CD14-positive monocyte (primary cell): ENCODE measurements at regions not wholly inside any gene's neighbourhood (a gene's known extent, or its start where the extent isn't known, plus 50 kb on each side); places are given as distances from the start of the nearest gene placed in this dataset.

Experiments
- DNase-seq, 3 donors: peaks; one replicate each; pipeline ENCODE4 v3.0.0-alpha.2; 2011 to 2022
- H2AFZ ChIP-seq: 2 replicates; pipeline ENCODE4 v1.6.0; 2012; ENCODE audit warnings: mild to moderate bottlenecking, low read depth, low read length, inconsistent platforms; ENCODE audit not compliant: insufficient read depth, poor library complexity, severe bottlenecking
- H3K27ac ChIP-seq, 2 donors: 1 replicate in 1 of 2; 2 replicates in 1 of 2; pipeline ENCODE4 v1.5.1; 2012 to 2013; ENCODE audit warnings: low read length in 2 of 2, control low read depth in 1 of 2, inconsistent platforms in 1 of 2, low read depth in 1 of 2, mild to moderate bottlenecking in 1 of 2
- H3K27me3 ChIP-seq, 2 donors: one replicate each; pipeline versions ENCODE4 v1.6.0 to v1.6.1; 2011 to 2013; ENCODE audit warnings: low read length in 2 of 2; ENCODE audit not compliant: control insufficient read depth in 2 of 2, insufficient read depth in 2 of 2
- H3K36me3 ChIP-seq, 2 donors: replicated peaks in 1 of 2; 1 replicate in 1 of 2; 2 replicates in 1 of 2; pipeline versions ENCODE4 v1.5.1 to v1.6.1; 2012 to 2013; ENCODE audit warnings: low read length in 2 of 2, control low read depth in 1 of 2, inconsistent platforms in 1 of 2, mild to moderate bottlenecking in 1 of 2; ENCODE audit not compliant: insufficient read depth in 2 of 2, control insufficient read depth in 1 of 2
- H3K4me1 ChIP-seq, 2 donors: 1 replicate in 1 of 2; 2 replicates in 1 of 2; pipeline versions ENCODE4 v1.5.1 to v1.6.1; 2012 to 2013; ENCODE audit warnings: low read length in 2 of 2, control low read depth in 1 of 2, inconsistent platforms in 1 of 2, mild to moderate bottlenecking in 1 of 2, moderate library complexity in 1 of 2; ENCODE audit not compliant: insufficient read depth in 2 of 2, control insufficient read depth in 1 of 2
- H3K4me2 ChIP-seq: replicated peaks from 2 replicates; pipeline ENCODE3; 2012; ENCODE audit warnings: low read length, moderate library complexity, mild to moderate bottlenecking; ENCODE audit not compliant: poor library complexity, severe bottlenecking; ENCODE audit errors: extremely low read depth
- H3K4me3 ChIP-seq, 3 experiments: fragments of 200-600 bp in 1 of 3; sonication (generic) in 1 of 3; replicated peaks in 1 of 3; 1 replicate in 2 of 3; 2 replicates in 1 of 3; pipeline ENCODE4 v1.5.1; 2011 to 2013; ENCODE audit warnings: low read length in 3 of 3, mild to moderate bottlenecking in 3 of 3, control low read depth in 2 of 3, low read depth in 2 of 3, inconsistent platforms in 1 of 3, moderate library complexity in 1 of 3
- H3K79me2 ChIP-seq: 2 replicates; pipeline ENCODE4 v1.6.0; 2012; ENCODE audit warnings: mild to moderate bottlenecking, control low read depth, inconsistent platforms, low read length, moderate library complexity; ENCODE audit not compliant: insufficient read depth
- H3K9ac ChIP-seq: 2 replicates; pipeline ENCODE4 v1.6.0; 2017; ENCODE audit warnings: low read length, mild to moderate bottlenecking; ENCODE audit not compliant: insufficient read depth, poor library complexity, severe bottlenecking
- H3K9me3 ChIP-seq, 2 donors: replicated peaks in 1 of 2; 1 replicate in 1 of 2; 2 replicates in 1 of 2; pipeline versions ENCODE4 v1.5.1 to v1.6.1; 2012 to 2013; ENCODE audit warnings: low read length in 2 of 2, control low read depth in 1 of 2; ENCODE audit not compliant: control insufficient read depth in 1 of 2, insufficient read depth in 1 of 2
- H4K20me1 ChIP-seq: 2 replicates; pipeline ENCODE4 v1.6.0; 2012; ENCODE audit warnings: mild to moderate bottlenecking, low read length, control low read depth, moderate library complexity; ENCODE audit not compliant: insufficient read depth
- H3K27ac Mint-ChIP-seq, 7 donors: one replicate each; pipeline ENCODE4 v1.8.0; 2020; ENCODE audit warnings: mild to moderate bottlenecking in 7 of 7, mixed read lengths in 7 of 7, moderate library complexity in 6 of 7, inconsistent platforms in 2 of 7
- H3K27me3 Mint-ChIP-seq, 3 donors: one replicate each; pipeline ENCODE4 v1.8.0; 2021 to 2022; ENCODE audit warnings: low read depth in 3 of 3, mild to moderate bottlenecking in 3 of 3, mixed read lengths in 3 of 3, moderate library complexity in 3 of 3, inconsistent platforms in 1 of 3
- H3K36me3 Mint-ChIP-seq, 2 donors: one replicate each; pipeline ENCODE4 v1.8.0; 2020; ENCODE audit warnings: mixed read lengths in 2 of 2, inconsistent platforms in 1 of 2, mild to moderate bottlenecking in 1 of 2
- H3K4me1 Mint-ChIP-seq: one replicate; pipeline ENCODE4 v1.8.0; 2020; ENCODE audit warnings: mild to moderate bottlenecking, mixed read lengths
- H3K4me3 Mint-ChIP-seq, 2 donors: one replicate each; pipeline ENCODE4 v1.8.0; 2020; ENCODE audit warnings: mild to moderate bottlenecking in 2 of 2, mixed read lengths in 2 of 2, moderate library complexity in 1 of 2
- H3K9me3 Mint-ChIP-seq, 7 donors: one replicate each; pipeline ENCODE4 v1.8.0; 2020 to 2022; ENCODE audit warnings: mixed read lengths in 7 of 7, mild to moderate bottlenecking in 6 of 7, moderate library complexity in 6 of 7, inconsistent platforms in 2 of 7
- CTCF ChIP-seq: fragments of 200-600 bp; IDR thresholded peaks from one replicate; pipeline ENCODE4 v1.8.0; 2022; ENCODE audit warnings: antibody characterized with exemption, mild to moderate bottlenecking
- WGBS: methylation state at CpG from one replicate; pipeline ENCODE4 v1.1.5; 2013; ENCODE audit warnings: missing lambda C conversion rate; ENCODE audit not compliant: insufficient coverage; 5-methylcytosine and 5-hydroxymethylcytosine counted together
- intact Hi-C, 2 donors: fragments of 100-400 bp; cut with micrococcal nuclease; formaldehyde crosslinking; loops; one replicate each; pipeline versions ENCODE4 v1.15.0 to v1.15.1; 2023

GRCh38 chr3:194953291-194953690 lies 267.6 kb downstream of the FAM43A start:
- Mint-ChIP-seq H3K27ac (no peak overlapping the region), H3K4me1 (peaks cover 21% of the 10 kb centered on the region), H3K4me3 (no peak overlapping the region), H3K27me3 (peaks cover 0 to 6% (median 6%) of the 10 kb centered on the region in 3 donors), H3K36me3 (no peaks in the 10 kb centered on the region), H3K9me3 (peaks cover under 1 to 7% (median 3%) of the 10 kb centered on the region in 7 donors)
- H3K9ac ChIP-seq, result no peak overlapping the region
- intact Hi-C loops, result loop anchor here (5.0 to 10.0 kb wide), 2 partner anchors 268 to 271 kb away; partner anchors contain the start of gene FAM43A (in 1 of the 2)
- H3K9me3 ChIP-seq, result peaks cover 0 to 1% of the 10 kb centered on the region in 2 donors
- no peaks in the 10 kb centered on the region for H4K20me1 ChIP-seq
- TF ChIP-seq CTCF, result no peak
- H3K36me3 ChIP-seq, result no peaks in the 10 kb centered on the region
- 73% methylated on average over 2 of the region's 5 CpGs for WGBS
- no peak for DNase-seq
- no peak overlapping the region for H3K27ac ChIP-seq
- no peaks in the 10 kb centered on the region for H3K79me2 ChIP-seq
- no peak overlapping the region for H3K4me3 ChIP-seq
- no peak overlapping the region for H3K4me2 ChIP-seq
- H3K27me3 ChIP-seq, result no peaks in the 10 kb centered on the region
- H2AFZ ChIP-seq, result peak overlapping the region; percentile 30
- peaks cover 6 to 11% of the 10 kb centered on the region in 2 donors for H3K4me1 ChIP-seq

- H4K20me1 ChIP-seq, result no peaks in the 10 kb centered on the region
- Mint-ChIP-seq H3K36me3 (no peaks in the 10 kb centered on the region), H3K9me3 (peaks cover 0 to 4% (median 0%) of the 10 kb centered on the region in 7 donors), H3K4me3 (no peak overlapping the region), H3K27me3 (peaks cover 0 to 6% (median 6%) of the 10 kb centered on the region in 3 donors), H3K27ac (no peak overlapping the region), H3K4me1 (peaks cover 21% of the 10 kb centered on the region)
- H3K9ac ChIP-seq, result no peak overlapping the region
- H3K36me3 ChIP-seq, result no peaks in the 10 kb centered on the region
- no peaks in the 10 kb centered on the region for H3K79me2 ChIP-seq
- no peaks in the 10 kb centered on the region for H3K27me3 ChIP-seq
- TF ChIP-seq CTCF, result no peak
- no peak overlapping the region for H3K4me2 ChIP-seq
- peaks cover 6 to 11% of the 10 kb centered on the region in 2 donors for H3K4me1 ChIP-seq
- 92% methylated on average over 4 of the region's 7 CpGs for whole genome bisulfite sequencing
- H2AFZ ChIP-seq, result no peak overlapping the region
- no peak overlapping the region for H3K27ac ChIP-seq
- intact Hi-C loops, result loop anchor here in 1 of 2 donors (10.0 kb wide), 1 partner anchor 271 kb away; the partner anchor contains the start of gene FAM43A
- H3K4me3 ChIP-seq, result no peak overlapping the region
- DNase-seq, result no peak
- H3K9me3 ChIP-seq, result no peaks in the 10 kb centered on the region
Measured at GRCh38 chr3:194955546-194955945, 269.9 kb downstream of the FAM43A start.
